ENCODE measurements at regions not wholly inside any gene's neighbourhood (a gene's known extent, or its start where the extent isn't known, plus 50 kb on each side); places are given as distances from the start of the nearest gene placed in this dataset.

DNA sequence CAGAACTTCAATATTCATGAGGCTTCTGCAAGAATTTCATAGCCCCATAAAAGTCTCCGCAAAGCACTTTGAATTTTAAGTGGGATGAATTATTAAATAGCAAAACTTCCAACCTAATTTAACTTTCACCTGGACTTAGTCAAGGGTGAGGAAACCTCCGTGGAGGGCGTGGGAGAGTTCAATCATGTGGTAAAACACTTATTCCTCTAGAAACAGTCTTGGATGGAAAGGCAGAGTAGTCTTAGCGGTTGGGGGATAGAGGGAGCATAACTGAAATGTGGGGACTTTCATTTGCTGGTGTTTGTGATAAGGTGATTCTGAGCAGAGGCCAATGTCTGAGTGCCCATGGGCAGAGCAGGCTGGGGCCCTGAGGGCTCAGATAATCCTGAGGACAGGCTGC is 241.9 kb downstream of the IRX1 start:
- no peak for TF ChIP-seq POLR2AphosphoS5 (IDR thresholded peaks at IDR 0.05)
- TF ChIP-seq POLR2A (IDR thresholded peaks at IDR 0.05) = no peak
- no peak for TF ChIP-seq EP300 (IDR thresholded peaks at IDR 0.05)
